ENCODE measurements at regions not wholly inside any gene's neighbourhood (a gene's known extent, or its start where the extent isn't known, plus 50 kb on each side); places are given as distances from the start of the nearest gene placed in this dataset.

DNA sequence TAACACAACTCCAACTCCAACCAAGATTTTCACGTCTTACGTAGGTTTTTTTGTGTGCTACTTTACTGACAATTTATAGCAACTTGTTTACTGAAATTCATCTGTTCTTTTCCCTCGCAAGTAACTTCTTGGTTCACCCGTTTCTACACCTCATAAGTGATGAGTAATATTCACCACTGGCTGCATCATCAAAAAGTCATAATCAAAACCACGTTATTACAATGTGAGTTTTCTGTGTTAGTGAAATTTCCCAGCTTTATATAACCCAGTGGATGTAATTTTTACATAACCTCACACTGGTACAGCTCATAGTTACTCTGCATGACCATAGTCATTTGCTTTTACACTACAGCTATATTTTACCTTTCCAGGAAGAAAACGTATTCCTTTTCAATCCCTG lies 401.1 kb upstream of the LYPLAL1 start:
- no peak for DNase-seq (ENCODE audit: low spot score)

DNA sequence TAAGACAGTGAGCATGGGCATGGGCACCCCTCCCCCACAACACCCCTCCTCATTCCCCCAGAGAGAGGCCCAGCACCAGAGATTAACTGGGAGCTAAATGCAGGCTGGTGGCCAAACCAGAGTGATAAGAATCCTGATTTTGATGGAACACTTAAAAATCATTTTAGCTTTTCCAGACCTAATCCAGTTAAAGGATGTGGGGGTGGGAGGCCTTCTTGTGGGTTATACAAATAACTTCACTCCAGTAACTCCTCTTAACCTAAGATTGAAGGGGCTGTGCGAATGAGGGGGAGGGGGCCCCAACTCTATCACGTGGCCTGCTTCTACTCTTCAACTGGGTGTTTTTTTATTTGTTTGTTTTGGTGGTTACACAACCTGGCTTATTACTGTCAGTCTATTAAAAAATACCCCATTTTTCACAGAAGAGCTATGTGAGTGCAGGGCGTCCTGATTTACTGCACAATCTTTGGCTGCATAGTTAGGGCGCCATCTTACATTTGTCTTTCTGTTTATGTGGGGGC lies 398.1 kb upstream of the LYPLAL1 start:
- DNase-seq (ENCODE audit: low spot score): no peak

DNA sequence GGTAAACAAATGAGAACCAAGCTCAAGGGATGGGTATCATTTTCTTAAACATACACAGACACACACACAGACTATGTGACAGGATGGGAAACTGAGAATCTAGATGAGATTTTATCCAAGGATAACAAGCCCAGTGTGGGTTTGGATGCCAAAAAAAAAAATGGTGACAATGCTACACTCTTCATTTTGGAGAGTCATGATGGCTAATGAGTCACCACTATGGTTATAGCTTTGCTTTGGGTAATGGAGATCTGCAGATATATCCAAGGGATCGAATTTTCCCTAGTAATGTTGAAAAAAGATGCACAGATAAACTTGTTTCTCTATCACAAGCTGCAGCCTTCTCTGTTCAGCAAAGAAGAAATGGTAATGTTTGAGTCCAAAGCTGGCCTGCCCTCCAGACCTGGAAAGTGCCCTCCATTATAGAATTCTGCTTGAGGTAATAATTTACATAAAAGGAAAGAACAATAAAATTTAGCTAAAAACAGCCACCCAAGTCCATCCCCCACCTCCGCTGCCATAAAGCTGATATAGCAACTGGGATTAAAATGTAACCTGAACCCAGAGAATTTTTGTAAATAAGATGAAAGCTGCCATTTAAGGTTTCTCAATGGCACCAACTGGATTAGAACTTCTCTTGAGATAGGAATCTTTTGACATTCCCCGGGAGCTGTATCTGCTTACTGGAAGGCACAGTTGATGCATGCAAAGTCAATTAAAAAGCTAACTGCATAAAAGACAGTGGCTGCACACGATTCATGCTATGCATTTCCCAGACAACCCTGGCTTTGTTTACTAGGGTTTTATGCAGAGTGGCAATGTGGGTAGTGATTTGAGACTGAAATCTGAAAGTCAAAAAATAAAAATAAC lies 395.2 kb upstream of the LYPLAL1 start:
- DNase-seq (ENCODE audit: low spot score): no peak

DNA sequence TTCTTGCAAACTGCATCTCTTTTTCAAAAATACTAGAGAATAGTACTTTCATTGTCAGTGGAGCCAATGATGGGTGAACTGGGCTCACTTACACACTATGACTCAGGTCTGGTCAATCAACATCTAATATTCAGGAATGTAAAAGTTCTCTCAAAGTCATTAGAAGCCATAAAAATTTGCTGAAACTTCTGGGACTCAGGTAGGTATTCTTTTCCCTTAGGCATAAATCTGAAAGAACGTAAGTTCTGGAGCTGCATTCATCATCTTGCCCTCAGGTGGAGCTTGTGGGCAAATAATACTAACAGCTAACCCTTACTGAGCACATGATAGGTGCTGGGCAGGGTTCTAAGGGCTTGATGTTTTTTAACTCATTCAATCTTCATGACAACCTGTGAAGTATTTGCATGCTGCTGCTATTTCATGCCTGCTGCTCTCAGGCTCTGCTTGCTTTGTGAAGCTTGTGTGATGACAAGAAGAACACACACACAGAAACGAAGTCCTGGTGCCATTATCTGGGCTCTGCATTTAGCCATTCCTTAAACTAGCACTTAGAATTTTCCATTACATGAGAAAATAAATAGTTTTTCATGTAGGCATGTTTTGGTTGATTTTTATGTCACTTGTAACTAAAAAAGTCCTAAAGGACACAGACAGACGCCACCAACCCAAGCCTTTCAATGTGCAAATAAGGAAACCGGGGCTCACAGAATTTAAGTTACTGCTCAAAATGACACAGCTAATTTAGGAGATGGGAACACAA lies 394.2 kb upstream of the LYPLAL1 start:
- no peak for DNase-seq (ENCODE audit: low spot score)

DNA sequence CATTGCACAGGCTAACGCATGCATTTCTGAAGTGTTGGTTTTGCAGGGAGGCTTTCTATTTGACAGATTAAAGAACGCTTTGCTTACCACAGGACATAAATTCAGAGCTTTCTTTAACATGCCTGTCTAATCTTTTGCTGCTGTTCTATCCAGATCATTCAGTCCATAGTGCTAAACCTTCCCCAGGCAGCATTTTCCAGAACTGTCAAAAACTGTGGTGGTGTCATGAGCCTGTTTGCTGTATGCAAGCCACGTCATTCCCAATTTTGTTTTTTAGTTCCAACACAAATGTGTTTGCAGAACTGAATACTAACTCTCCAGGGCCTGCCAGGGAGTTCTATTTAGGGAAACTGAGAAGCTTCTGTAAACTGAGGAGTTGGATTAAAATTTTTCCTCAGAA lies 390.5 kb upstream of the LYPLAL1 start:
- no peak for DNase-seq (ENCODE audit: low spot score)

DNA sequence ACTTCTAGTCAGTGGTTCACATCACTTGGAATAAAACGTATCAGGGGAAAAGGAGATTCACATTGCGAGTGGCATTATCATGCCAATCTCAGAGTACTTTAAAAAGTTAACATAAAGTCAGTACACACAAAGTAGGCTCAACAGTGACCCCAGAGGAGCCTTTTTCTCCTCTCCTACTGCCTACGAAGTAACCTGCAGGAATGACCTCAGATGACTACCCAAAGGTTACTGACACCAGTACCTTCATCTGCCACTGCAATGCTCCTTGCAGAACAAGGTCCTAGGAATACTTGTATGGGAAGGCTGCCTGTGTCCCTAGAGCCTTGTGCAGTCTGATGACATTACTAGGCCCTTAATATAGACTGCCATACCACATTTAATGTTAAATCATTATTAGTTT lies 389.8 kb upstream of the LYPLAL1 start:
- DNase-seq (ENCODE audit: low spot score): no peak

DNA sequence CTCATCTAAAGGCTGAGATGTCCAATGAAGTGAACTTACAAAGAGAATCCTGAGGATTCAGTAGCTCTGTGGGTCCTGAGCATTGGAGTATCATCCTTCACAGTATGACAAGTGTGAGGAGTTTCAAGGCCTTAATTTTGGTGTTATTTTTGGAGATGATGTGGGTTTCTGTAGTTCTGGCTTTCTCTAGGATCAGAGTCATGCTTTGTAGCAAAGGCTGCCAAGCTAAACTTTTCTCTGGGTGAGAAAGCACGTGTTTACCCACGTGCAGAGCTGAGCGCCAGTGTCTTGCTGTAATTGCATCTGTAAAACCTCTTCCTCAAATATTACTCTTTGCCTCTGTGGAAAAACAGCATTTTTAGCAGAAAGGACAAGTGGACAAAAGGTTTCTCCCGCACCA lies 387.8 kb upstream of the LYPLAL1 start:
- DNase-seq (ENCODE audit: low spot score): no peak

DNA sequence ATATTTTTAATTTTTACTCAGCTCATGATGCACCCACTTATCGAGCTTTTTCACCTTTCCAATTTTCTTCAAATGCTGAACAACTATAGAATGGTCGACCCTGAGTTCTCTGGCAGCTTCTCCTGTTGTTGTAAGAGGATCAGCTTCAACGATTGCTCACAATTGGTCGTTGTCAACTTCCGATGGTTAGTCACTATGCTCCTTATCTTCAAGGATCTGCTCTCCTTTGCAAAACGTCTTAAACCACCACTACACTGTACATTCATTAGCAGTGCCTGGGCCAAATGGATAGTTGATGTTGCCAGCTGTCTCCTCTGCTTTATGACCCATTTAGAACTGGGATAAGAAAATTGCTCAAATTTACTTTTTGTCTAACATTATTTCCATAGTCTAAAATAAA lies 385.9 kb upstream of the LYPLAL1 start:
- no peak for DNase-seq (ENCODE audit: low spot score)

DNA sequence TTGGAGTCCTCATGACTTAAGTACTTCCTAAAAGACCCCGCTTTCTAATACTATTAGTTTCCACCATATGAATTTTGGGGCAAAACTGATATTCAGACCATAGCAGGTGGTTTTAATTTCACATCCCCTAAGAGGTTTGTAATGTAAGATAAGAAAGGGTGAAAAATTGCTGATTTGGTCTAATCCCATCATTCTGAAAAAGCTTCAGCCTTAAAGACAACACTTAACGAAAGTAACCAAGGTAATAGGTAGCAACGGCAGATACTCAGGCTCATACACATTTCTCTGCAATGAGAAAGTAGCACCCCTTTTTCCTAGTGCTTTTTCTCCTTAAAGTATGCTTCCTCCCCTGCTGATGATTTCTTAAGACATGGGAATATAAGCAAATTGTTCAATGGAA lies 376.9 kb upstream of the LYPLAL1 start:
- no peak for DNase-seq (ENCODE audit: low spot score)

DNA sequence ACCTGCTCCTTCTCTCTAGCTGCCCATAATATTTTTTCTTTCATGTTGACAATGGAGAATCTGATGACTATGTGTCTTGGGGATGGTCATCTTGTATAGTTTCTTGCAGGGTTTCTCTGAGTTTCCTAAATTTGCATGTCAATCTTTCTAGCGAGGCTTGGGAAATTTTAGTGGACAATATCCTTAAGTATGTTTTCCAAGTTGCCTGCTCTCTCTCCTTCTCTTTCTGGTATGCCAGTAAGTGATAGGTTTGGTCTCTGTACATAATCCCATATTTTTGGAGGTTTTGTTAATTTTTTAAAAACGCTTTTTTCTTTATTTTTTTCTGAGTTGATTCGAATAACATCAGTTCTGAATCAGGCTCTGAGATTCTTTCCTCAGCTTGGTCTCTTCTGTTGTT lies 370.9 kb upstream of the LYPLAL1 start:
- no peak for DNase-seq (ENCODE audit: low spot score)

DNA sequence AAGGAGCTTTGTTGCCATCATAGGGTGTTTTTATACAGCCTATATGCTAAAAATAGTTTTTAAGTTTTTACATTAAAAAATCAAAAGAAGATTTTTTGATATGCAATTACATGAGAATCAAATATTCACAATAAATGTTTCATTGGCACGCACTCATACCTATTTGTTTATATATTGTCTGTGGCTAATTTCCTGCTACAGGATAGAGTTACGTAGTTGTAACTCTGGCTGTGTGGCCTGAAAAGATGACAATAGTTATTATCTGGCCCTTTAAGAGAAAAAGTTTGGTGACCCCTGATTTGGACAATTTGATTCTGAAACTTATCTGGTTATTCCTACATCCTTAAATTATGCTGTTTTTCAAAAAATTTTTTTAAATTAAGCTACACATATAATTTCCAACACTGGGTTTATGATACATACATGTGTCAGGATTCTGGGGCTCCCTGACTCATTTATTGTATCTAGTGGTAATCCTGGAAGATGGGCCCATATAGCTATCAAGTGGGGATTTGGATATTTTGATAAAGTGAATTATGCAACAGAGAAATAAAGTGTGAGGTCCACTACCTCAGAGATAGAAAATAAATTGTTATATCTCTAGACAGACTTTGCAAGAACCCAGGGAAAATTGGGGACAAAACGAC lies 370.2 kb upstream of the LYPLAL1 start:
- no peak for DNase-seq (ENCODE audit: low spot score)

DNA sequence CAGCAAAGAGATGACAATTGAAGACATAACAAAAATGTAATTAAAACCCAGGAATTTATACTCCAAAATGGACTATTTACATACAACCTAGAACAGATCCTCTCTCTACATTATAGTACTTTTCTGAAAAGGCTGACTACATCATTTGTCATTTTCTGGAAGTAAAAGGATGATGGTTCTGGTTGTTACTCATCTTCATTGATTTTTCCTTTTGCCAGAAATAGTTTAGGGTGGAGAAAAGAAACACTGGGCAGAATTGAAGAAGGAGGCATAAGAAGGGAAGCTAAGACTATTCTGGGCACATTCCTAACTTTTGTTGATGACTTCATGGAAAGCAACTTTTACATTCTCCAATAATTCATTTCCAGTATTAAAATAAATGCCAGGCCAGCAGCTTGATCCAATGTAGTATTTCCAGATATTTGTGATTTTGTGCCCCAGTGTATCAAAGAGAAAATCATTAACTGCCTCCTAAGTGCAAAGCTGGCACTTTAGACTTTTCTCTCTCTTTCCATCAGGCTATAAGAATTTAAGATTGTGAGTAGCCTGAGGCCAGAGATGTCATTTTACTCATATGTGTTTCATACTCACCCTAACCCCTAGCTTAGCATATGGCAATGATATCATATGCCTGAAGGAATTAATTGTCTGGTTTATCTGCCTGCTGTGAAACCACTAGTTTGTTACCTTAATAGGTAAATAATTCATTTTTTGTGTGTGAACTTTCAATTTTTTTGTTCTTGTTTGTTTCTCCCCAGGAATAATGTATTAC lies 369.5 kb upstream of the LYPLAL1 start:
- no peak for DNase-seq (ENCODE audit: low spot score)

DNA sequence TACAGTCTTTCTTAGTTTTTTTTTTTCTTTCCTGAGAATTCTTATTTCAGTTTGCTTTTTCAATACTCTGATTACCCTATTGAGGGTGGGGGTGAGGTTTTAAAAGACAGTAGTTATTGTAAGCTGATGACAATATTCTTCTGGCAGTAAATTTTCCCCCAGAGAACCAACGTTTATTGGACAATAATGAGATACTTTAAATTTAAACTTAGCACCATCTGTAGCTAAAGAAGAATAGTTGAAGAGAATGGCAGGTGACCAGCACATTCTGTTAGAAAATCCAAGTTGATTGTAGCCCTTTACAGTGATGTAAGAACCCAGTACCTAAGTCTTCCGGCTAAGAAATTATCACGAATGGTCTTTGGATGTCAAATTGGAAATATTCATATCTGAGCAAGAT lies 364.6 kb upstream of the LYPLAL1 start:
- no peak for DNase-seq (ENCODE audit: low spot score)

DNA sequence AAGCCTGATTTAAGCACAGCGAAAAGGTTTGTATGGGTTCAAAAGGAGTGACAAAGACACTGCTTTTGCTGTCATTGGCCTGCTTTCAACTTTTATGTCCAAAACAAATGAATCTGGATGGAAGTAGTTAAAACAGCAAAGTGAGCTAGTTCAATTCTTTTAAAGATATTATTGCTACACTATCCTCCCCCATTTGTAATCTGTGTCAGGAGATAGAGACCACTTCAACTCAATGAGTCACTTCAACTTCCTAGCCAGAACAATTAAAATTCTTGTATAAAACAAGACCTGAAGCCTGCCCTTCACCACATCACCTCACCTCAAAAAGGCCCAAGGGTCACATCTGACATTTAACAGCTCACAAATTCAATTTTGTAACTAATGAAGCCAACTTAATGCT lies 364.1 kb upstream of the LYPLAL1 start:
- peak; percentile 2 for DNase-seq (ENCODE audit: low spot score)

DNA sequence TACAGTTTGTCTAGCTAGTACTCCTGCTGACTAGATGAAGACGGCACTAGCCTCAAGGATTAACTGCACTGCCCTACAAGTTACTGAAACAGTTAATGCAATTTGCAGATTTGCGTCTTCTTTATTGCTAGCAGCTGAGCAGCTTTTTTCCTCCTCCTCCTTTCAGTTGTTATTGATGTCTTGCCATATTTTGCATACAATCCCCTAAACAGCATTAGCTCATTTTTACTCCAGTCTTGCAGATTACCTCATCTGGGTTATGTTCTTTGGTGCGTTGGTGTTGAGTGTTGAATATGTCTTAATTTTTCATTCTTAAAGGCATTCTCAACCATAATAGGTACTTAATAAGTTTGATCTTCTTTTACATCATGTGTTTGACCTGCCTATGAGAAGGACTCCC lies 363.4 kb upstream of the LYPLAL1 start:
- no peak for DNase-seq (ENCODE audit: low spot score)

DNA sequence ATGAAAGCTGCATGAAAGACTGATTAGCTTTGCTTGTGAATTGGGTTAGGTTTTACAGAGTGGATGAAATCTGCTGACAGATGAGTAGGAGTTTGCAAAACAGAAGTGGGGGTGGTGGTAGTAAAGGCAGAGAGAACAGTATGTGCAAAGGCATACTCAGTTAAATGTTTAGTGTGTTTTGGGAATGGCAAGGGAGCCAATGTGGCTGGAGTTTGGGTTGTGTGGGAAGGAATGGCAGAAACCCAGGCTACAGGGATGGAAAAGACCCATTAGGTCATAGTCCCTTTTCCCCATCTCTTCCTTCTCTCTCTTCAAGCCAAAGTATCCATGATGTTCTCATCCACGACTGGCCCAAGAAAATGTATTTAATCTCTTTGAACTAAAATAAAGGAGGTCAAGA lies 362.2 kb upstream of the LYPLAL1 start:
- no peak for DNase-seq (ENCODE audit: low spot score)

DNA sequence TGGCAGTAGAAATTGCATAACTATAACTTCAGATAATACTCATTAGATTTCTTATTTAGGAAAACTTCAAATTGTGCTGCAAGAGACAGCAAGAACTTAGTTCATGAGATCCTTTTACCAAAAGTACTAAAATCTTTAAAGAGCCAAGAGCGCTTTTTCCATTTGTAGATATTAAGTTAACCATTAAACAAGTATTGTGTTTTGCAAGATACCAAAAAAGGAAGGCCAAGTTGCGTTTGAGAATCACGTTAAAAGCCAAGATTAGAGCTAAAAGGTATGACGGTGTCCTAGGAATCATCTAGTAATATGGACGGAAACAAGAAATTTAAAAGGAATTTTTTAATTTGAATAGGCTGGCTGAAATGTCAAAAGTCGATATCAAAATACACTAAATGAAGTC lies 361.3 kb upstream of the LYPLAL1 start:
- DNase-seq (ENCODE audit: low spot score): no peak

DNA sequence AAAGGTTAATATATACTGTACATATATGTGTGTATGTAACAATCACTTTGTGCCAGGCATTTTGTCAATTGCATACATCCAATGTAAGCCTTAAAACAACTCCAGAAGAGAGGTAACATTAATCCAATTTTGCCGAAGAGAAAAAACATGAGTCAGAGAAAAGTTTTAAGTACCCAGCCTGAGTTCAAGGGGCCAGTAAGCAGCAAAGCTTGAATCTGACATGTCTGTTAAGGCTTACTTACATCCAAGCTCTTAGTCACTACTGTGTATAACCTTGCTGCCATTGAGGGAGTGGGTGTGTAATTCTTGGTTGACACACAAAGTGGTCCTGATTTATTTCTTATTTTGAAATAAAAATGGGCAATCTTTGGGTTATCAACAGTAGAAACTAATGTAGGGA lies 360.4 kb upstream of the LYPLAL1 start:
- DNase-seq (ENCODE audit: low spot score): no peak

DNA sequence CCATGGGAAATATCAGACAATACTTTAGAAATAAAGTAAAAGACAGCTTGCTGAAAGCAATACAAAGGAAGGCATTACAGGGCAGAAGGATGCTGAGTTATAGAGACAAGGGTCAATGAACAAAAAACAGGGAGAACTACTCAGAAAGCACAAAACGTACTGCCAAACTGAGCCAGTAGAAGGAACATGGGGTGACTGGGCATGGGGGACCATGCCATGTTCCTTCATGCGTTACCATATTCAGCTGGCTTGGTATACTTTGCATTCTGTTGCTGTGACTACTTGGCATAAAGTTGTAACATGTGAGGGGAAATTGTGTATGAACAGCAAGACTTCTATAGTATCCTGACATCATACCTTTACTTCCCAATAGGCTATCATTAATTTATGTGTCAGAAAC lies 358.6 kb upstream of the LYPLAL1 start:
- DNase-seq (ENCODE audit: low spot score): no peak

DNA sequence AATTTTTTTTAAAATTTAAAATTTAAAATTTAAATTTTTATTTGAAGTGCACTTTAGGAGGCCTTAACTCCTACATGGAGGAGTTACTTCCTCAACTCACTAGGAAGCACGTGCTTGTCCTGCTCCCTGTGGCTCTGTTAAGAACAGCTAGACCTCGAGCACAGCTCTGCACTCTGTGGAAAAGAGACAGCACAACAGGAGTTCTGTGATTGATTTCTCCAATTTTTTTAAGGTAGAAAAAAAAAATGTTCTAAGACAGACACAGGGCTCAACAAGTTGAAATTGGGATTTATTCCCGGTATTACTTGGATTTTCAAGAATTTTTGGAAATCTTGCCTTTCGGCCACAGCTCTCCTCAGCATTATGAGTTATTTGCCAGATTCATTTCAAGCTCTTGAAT lies 356.6 kb upstream of the LYPLAL1 start:
- DNase-seq (ENCODE audit: low spot score): no peak

DNA sequence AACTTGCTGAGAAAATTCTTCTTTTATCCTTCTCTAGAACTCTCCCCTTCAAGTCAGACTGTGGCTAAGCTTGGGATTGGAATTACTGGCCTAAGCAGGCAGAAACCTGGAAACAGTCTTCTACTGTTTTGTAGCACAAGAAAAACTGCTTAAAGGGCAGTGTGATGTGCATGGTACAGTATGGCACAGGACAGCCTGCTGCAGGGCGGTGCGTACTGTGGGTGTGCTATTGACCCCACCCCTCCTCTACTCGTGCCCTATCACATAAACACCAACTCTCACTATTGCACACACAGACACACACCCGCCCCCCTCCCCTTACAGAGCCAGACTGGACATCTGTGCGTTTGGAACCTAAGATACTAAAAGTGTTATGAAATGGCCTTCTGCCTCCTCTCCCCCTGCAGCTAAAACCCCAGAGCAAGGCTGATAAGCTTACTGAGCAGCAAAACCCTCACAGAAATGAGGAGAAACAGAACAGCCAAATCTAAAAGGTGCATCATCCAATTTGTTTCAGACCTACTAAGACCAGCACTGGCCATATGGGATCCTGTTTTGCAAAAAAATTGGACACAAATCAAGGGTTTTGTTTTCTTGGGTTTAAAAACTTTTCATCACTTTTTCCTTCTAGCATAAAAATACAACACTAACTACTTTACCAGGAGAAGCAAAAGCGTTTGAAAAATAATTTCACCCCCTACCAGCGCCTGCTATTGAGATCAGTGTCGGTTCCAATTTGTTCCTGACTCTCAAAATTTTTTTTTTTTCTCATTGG lies 355.8 kb upstream of the LYPLAL1 start:
- no peak for DNase-seq (ENCODE audit: low spot score)

Measured in SW480 (cell line).